Thyroid gland (tissue), 4 donors: ENCODE measurements at regions not wholly inside any gene's neighbourhood (a gene's known extent, or its start where the extent isn't known, plus 50 kb on each side); places are given as distances from the start of the nearest gene placed in this dataset.

ENCODE experiments used
- DNase-seq, 2 donors: peaks; one replicate each; pipeline ENCODE4 v3.0.0-alpha.2; 2019
- H3K27ac ChIP-seq, 3 donors: fragments of 200-600 bp; sonication (generic); 1 replicate in 2 of 3; 2 replicates in 1 of 3; pipeline ENCODE4 v1.5.1; 2016 to 2019; ENCODE audit warnings: mild to moderate bottlenecking in 1 of 3, moderate library complexity in 1 of 3
- H3K27me3 ChIP-seq: fragments of 200-600 bp; sonication (generic); one replicate; pipeline ENCODE4 v1.5.1; 2019
- H3K36me3 ChIP-seq, 2 donors: fragments of 200-600 bp; sonication (generic); one replicate each; pipeline ENCODE4 v1.5.1; 2016 to 2019
- H3K4me1 ChIP-seq, 2 donors: fragments of 200-600 bp; sonication (generic); one replicate each; pipeline ENCODE4 v1.5.1; 2017 to 2019
- H3K4me3 ChIP-seq, 3 donors: fragments of 200-600 bp; sonication (generic); replicated peaks in 1 of 3; 1 replicate in 2 of 3; 2 replicates in 1 of 3; pipeline ENCODE4 v1.5.1; 2016; ENCODE audit warnings: mild to moderate bottlenecking in 1 of 3
- H3K9me3 ChIP-seq: fragments of 200-600 bp; sonication (generic); one replicate; pipeline ENCODE4 v1.5.1; 2017
- POLR2A ChIP-seq, 2 donors: fragments of 450-650 bp; IDR thresholded peaks; one replicate each; pipeline ENCODE4 v1.6.1; 2017; ENCODE audit warnings: antibody characterized with exemption in 2 of 2, mild to moderate bottlenecking in 2 of 2, moderate library complexity in 1 of 2
- WGBS, 2 donors: methylation state at CpG; one replicate each; pipeline ENCODE4 v1.1.5; 2017; 5-methylcytosine and 5-hydroxymethylcytosine counted together
- intact Hi-C: fragments of 100-400 bp; cut with DNase I; formaldehyde crosslinking; loops from one replicate; pipeline ENCODE4 v1.15.1; 2023
- TF ChIP-seq, protein P1 (sequence below), 6 experiments: fragments of 200-600 bp in 3 of 6; fragments of 450-650 bp in 3 of 6; sonication (generic) in 3 of 6; IDR thresholded peaks; one replicate each; pipeline ENCODE4 v1.5.1; 2016 to 2019; ENCODE audit warnings: antibody characterized with exemption in 6 of 6, mild to moderate bottlenecking in 2 of 6, inconsistent platforms in 1 of 6, moderate library complexity in 1 of 6

GRCh38 chr2:59176737-59177136 lies 935.6 kb upstream of the FANCL start:
- TF ChIP-seq POLR2A (IDR thresholded peaks at IDR 0.05), result no peak
- TF ChIP-seq, protein P1, sequence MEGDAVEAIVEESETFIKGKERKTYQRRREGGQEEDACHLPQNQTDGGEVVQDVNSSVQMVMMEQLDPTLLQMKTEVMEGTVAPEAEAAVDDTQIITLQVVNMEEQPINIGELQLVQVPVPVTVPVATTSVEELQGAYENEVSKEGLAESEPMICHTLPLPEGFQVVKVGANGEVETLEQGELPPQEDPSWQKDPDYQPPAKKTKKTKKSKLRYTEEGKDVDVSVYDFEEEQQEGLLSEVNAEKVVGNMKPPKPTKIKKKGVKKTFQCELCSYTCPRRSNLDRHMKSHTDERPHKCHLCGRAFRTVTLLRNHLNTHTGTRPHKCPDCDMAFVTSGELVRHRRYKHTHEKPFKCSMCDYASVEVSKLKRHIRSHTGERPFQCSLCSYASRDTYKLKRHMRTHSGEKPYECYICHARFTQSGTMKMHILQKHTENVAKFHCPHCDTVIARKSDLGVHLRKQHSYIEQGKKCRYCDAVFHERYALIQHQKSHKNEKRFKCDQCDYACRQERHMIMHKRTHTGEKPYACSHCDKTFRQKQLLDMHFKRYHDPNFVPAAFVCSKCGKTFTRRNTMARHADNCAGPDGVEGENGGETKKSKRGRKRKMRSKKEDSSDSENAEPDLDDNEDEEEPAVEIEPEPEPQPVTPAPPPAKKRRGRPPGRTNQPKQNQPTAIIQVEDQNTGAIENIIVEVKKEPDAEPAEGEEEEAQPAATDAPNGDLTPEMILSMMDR (IDR thresholded peaks at IDR 0.05), result no peak
- intact Hi-C loops, result no loop called here
- DNase-seq, result no peak
- Histone ChIP-seq H3K4me1 (no peaks in the 10 kb centered on the region), H3K36me3 (no peaks in the 10 kb centered on the region), H3K4me3 (no peak overlapping the region), H3K27ac (no peak overlapping the region), H3K9me3 (no peaks in the 10 kb centered on the region), H3K27me3 (no peaks in the 10 kb centered on the region)

DNA sequence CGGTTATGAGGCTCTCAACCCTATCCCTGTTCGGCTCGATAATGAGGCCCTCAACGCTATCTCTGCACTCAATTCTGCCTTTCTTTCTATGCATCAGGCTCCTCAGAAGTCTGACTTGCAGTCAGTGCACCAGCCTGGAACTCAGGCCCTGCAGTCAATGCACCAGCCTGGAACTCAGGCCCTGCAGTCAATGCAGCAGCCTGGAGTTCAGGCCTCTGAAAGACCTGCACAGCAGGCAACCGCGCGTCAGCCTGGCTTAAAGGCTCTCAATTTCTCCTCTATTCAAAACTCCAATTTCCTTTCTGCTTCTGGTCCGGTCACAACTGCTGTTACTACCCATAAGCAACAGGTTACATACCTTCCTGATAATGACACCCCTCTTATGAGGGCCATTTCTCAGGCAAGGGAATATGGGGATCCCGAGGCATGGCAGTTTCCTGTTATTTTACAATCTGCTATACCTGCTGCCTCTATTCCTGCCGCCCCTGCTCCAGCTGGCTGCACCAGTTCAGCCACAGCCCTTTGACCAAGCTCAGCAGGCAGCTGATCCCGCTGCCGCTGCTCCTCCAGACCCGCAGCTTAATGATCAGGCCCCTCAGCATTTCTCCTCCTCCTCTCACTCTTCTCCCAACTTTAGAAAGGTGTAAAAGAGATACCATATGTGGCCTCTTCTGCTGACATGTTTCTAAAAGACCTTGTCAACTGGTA lies 933.6 kb upstream of the FANCL start:
- no peaks in the 10 kb centered on the region for H3K4me1 ChIP-seq
- H3K36me3 ChIP-seq, result no peaks in the 10 kb centered on the region
- no peak overlapping the region for H3K27ac ChIP-seq
- no peak overlapping the region for H3K4me3 ChIP-seq
- no peaks in the 10 kb centered on the region for H3K27me3 ChIP-seq
- no peaks in the 10 kb centered on the region for H3K9me3 ChIP-seq
- DNase-seq, result no peak
- WGBS, 2 donors, result 78 to 81% methylated on average over 12 to 13 of the region's 13 CpGs
- no peak for TF ChIP-seq POLR2A (IDR thresholded peaks at IDR 0.05)
- TF ChIP-seq, protein P1 (IDR thresholded peaks at IDR 0.05), result no peak
- intact Hi-C loops, result no loop called here

DNA sequence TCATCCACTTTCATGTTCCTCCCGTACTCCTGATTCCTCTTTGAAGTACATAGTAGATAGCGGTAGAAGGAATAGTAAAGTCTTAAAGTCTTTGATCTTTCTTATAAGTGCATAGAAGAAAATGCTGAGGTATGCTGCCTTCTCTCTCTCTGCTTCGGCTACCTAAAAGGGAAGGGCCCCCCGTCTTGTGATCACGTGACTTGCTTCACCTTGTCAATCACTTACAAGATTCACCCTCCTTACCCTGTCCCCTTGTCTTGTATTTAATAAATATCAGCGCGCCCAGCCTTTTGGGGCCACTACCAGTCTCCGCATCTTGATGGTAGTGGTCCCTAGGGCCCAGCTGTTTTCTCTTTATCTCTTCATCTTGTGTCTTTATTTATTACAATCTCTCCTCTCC lies 932.2 kb upstream of the FANCL start:
- intact Hi-C loops, result no loop called here
- WGBS, 2 donors, result 80 to 88% methylated on average over 8 of the region's 8 CpGs
- Histone ChIP-seq H3K36me3 (no peaks in the 10 kb centered on the region), H3K4me1 (no peaks in the 10 kb centered on the region), H3K9me3 (no peaks in the 10 kb centered on the region), H3K27ac (no peak overlapping the region), H3K4me3 (no peak overlapping the region), H3K27me3 (no peaks in the 10 kb centered on the region)
- DNase-seq, result no peak
- no peak for TF ChIP-seq POLR2A (IDR thresholded peaks at IDR 0.05)

- Histone ChIP-seq H3K4me1 (no peaks in the 10 kb centered on the region), H3K27ac (no peak overlapping the region), H3K27me3 (no peaks in the 10 kb centered on the region), H3K9me3 (no peaks in the 10 kb centered on the region), H3K4me3 (no peak overlapping the region), H3K36me3 (no peaks in the 10 kb centered on the region)
- DNase-seq, result no peak
- intact Hi-C loops, result no loop called here
- TF ChIP-seq, protein P1 (IDR thresholded peaks at IDR 0.05), result no peak
- TF ChIP-seq POLR2A (IDR thresholded peaks at IDR 0.05), result no peak
Observed at GRCh38 chr2:59171019-59171418, 929.9 kb upstream of the FANCL start.

DNA sequence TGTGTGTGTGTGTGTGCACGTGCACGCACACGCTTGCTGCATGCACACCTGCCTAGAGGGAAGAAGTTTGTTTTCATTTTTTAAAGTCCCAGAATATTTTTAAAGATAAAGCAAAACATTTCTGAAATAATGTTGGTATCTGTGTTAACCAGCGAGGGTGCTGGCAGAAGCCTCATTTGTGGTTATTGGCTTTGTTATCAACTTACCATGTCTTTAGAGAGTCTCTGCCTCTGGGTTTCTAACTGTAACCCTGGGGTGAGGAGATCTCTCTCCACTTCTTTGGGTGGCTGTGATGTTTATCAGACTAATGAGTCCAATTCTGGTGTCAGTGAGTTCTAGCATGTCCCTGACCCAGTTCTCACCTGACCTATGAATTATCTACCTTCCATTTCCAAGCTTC lies 927.6 kb upstream of the FANCL start:
- Histone ChIP-seq H3K9me3 (no peaks in the 10 kb centered on the region), H3K27me3 (no peaks in the 10 kb centered on the region), H3K27ac (no peak overlapping the region), H3K4me1 (no peaks in the 10 kb centered on the region), H3K4me3 (no peak overlapping the region), H3K36me3 (no peaks in the 10 kb centered on the region)
- intact Hi-C loops, result no loop called here
- WGBS, 2 donors, result 89 to 93% methylated on average over 4 of the region's 4 CpGs
- TF ChIP-seq, protein P1 (IDR thresholded peaks at IDR 0.05), result no peak
- no peak for TF ChIP-seq POLR2A (IDR thresholded peaks at IDR 0.05)
- no peak for DNase-seq
